Body of pancreas (tissue), 4 donors: ENCODE measurements at regions not wholly inside any gene's neighbourhood (a gene's known extent, or its start where the extent isn't known, plus 50 kb on each side); places are given as distances from the start of the nearest gene placed in this dataset. TPM values are rescaled to one million over a fixed set of nuclear protein-coding genes. Genes with fewer than 3 reads are reported as not detected.

Source experiments
- ATAC-seq: fragments of 150-250 bp; one replicate; pipeline ENCODE4 v1.9.1; 2016
- DNase-seq, 4 donors: peaks; one replicate each; pipeline ENCODE4 v3.0.0-alpha.2; 2019
- H3K27ac ChIP-seq, 4 donors: fragments of 200-600 bp; sonication (generic); 1 replicate in 3 of 4; 2 replicates in 1 of 4; pipeline versions ENCODE4 v1.5.1 to v1.6.1; 2016 to 2019; ENCODE audit warnings: mild to moderate bottlenecking in 1 of 4, mixed read lengths in 1 of 4, moderate library complexity in 1 of 4
- H3K27me3 ChIP-seq, 2 donors: fragments of 200-600 bp; sonication (generic); one replicate each; pipeline ENCODE4 v1.6.0; 2016; ENCODE audit warnings: mild to moderate bottlenecking in 1 of 2
- H3K36me3 ChIP-seq, 2 donors: fragments of 200-600 bp; sonication (generic); replicated peaks in 1 of 2; 2 replicates each; pipeline ENCODE4 v1.5.1; 2016; ENCODE audit warnings: low read depth in 2 of 2; ENCODE audit not compliant: insufficient read depth in 1 of 2
- H3K4me1 ChIP-seq: fragments of 200-600 bp; sonication (generic); one replicate; pipeline ENCODE4 v1.6.0; 2016
- H3K4me3 ChIP-seq, 2 donors: fragments of 200-600 bp; sonication (generic); 1 replicate in 1 of 2; 2 replicates in 1 of 2; pipeline ENCODE4 v1.5.1; 2016 to 2019
- H3K9me3 ChIP-seq, 3 donors: fragments of 200-600 bp; sonication (generic); 1 replicate in 2 of 3; 2 replicates in 1 of 3; pipeline ENCODE4 v1.5.1; 2016
- POLR2A ChIP-seq, 3 donors: fragments of 450-650 bp; IDR thresholded peaks; one replicate each; pipeline ENCODE4 v1.6.1; 2016; ENCODE audit warnings: antibody characterized with exemption in 3 of 3, mild to moderate bottlenecking in 2 of 3
- WGBS, 2 donors: methylation state at CpG; one replicate each; pipeline ENCODE4 v1.1.5; 2017; 5-methylcytosine and 5-hydroxymethylcytosine counted together
- intact Hi-C: fragments of 100-400 bp; cut with DNase I; formaldehyde crosslinking; loops from one replicate; pipeline ENCODE4 v1.15.1; 2023
- small RNA-seq: library from RNA; depleted of rRNA; stranded (forward); fragments of <200 nt; gene quantifications from one replicate; pipeline ENCODE3, GENCODE V24; 2016
- TF ChIP-seq, protein P1 (sequence below), 7 experiments: fragments of 450-650 bp in 4 of 7; fragments of 200-600 bp in 3 of 7; sonication (generic) in 3 of 7; IDR thresholded peaks; one replicate each; pipeline ENCODE4 v1.5.1; 2016 to 2019; ENCODE audit warnings: antibody characterized with exemption in 7 of 7

GRCh38 chr10:123611243-123611642, 54.9 kb upstream of the GPR26 start:
- Histone ChIP-seq H3K9me3 (no peaks in the 10 kb centered on the region), H3K4me3 (no peak overlapping the region), H3K36me3 (no peaks in the 10 kb centered on the region), H3K27ac (no peak overlapping the region), H3K27me3 (no peaks in the 10 kb centered on the region), H3K4me1 (no peaks in the 10 kb centered on the region)
- ATAC-seq: no peak
- intact Hi-C loops: no loop called here
- 40 to 64% methylated on average over 3 of the region's 3 CpGs for WGBS, 2 donors
- no peak for DNase-seq
- TF ChIP-seq POLR2A (IDR thresholded peaks at IDR 0.05): no peak
- TF ChIP-seq, protein P1, sequence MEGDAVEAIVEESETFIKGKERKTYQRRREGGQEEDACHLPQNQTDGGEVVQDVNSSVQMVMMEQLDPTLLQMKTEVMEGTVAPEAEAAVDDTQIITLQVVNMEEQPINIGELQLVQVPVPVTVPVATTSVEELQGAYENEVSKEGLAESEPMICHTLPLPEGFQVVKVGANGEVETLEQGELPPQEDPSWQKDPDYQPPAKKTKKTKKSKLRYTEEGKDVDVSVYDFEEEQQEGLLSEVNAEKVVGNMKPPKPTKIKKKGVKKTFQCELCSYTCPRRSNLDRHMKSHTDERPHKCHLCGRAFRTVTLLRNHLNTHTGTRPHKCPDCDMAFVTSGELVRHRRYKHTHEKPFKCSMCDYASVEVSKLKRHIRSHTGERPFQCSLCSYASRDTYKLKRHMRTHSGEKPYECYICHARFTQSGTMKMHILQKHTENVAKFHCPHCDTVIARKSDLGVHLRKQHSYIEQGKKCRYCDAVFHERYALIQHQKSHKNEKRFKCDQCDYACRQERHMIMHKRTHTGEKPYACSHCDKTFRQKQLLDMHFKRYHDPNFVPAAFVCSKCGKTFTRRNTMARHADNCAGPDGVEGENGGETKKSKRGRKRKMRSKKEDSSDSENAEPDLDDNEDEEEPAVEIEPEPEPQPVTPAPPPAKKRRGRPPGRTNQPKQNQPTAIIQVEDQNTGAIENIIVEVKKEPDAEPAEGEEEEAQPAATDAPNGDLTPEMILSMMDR (IDR thresholded peaks at IDR 0.05): no peak

DNA sequence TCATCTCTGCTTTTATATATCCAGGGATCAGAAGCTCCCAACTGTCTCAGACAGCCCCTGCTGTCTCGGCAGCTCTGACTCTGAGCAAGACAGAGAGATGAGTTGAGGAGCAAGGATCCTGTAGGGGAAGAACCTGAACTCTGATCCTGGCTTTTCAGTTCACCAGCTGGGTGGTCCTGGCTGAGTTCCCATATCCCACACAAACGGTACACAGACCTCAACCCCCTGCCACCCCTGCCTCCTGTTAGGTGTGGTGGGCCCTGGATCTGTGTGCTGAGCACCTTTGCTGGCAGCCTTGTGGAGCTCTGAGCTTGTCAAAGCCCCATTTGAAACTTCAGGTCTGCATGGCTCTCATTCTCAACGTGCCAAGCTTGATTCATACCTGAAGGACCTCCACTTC, 54.3 kb upstream of the GPR26 start:
- 23 to 46% methylated on average over 3 of the region's 3 CpGs for WGBS, 2 donors
- no peak overlapping the region for H3K27ac ChIP-seq
- no peaks in the 10 kb centered on the region for H3K27me3 ChIP-seq
- H3K4me3 ChIP-seq: no peak overlapping the region
- ATAC-seq (no peak), DNase-seq (no peak)
- H3K4me1 ChIP-seq: no peaks in the 10 kb centered on the region
- H3K9me3 ChIP-seq: no peaks in the 10 kb centered on the region
- intact Hi-C loops: no loop called here
- TF ChIP-seq POLR2A (IDR thresholded peaks at IDR 0.05): no peak
- TF ChIP-seq, protein P1 (IDR thresholded peaks at IDR 0.05): no peak
- no peaks in the 10 kb centered on the region for H3K36me3 ChIP-seq

- no peaks in the 10 kb centered on the region for H3K4me1 ChIP-seq
- no peak overlapping the region for H3K27ac ChIP-seq
- ATAC-seq: no peak
- intact Hi-C loops: no loop called here
- no peaks in the 10 kb centered on the region for H3K27me3 ChIP-seq
- TF ChIP-seq, protein P1 (IDR thresholded peaks at IDR 0.05): no peak
- no peak for TF ChIP-seq POLR2A (IDR thresholded peaks at IDR 0.05)
- H3K36me3 ChIP-seq: no peaks in the 10 kb centered on the region
- no peak overlapping the region for H3K4me3 ChIP-seq
- no peak for DNase-seq
- no peaks in the 10 kb centered on the region for H3K9me3 ChIP-seq
- WGBS, 2 donors: 49 to 54% methylated on average over 3 to 7 of the region's 7 CpGs
These were observed 52.8 kb upstream of the GPR26 start for GRCh38 chr10:123613346-123613850.

GRCh38 chr10:123614888-123615287, 51.3 kb upstream of the GPR26 start:
- no peaks in the 10 kb centered on the region for H3K36me3 ChIP-seq
- no peak for TF ChIP-seq POLR2A (IDR thresholded peaks at IDR 0.05)
- TF ChIP-seq, protein P1 (IDR thresholded peaks at IDR 0.05): no peak
- no peaks in the 10 kb centered on the region for H3K4me1 ChIP-seq
- H3K27me3 ChIP-seq: no peaks in the 10 kb centered on the region
- no peak overlapping the region for H3K27ac ChIP-seq
- DNase-seq (peak; percentile 69 to 78 (median 70)), ATAC-seq (peak; percentile 27)
- WGBS, 2 donors: 7 to 15% methylated on average over 12 of the region's 12 CpGs
- H3K9me3 ChIP-seq: no peaks in the 10 kb centered on the region
- intact Hi-C loops: no loop called here
- H3K4me3 ChIP-seq: no peak overlapping the region

Small RNAs in the stretch of these regions (small RNA-seq; reads per million reads assigned to genes)
- not detected for gene AL160290.3
